Astrocyte of the cerebellum (primary cell): ENCODE measurements at regions not wholly inside any gene's neighbourhood (a gene's known extent, or its start where the extent isn't known, plus 50 kb on each side); places are given as distances from the start of the nearest gene placed in this dataset.

Source experiments
- DNase-seq: peaks from one replicate; pipeline ENCODE4 v3.0.0-alpha.2; 2011; ENCODE audit warnings: low read depth
- H3K4me3 ChIP-seq: 2 replicates; pipeline ENCODE4 v1.5.1; 2011; ENCODE audit warnings: mild to moderate bottlenecking, low read depth, low read length, moderate library complexity
- in situ Hi-C: cut with HindIII; loops from 2 replicates; pipeline ENCODE4 v1.10.0; 2017; ENCODE audit warnings: low sequenced_read_pairs
- TF ChIP-seq, protein P1 (sequence below): IDR thresholded peaks from 2 replicates; pipeline ENCODE4 v1.5.1; 2012; ENCODE audit warnings: low read length, low read depth, moderate library complexity, mild to moderate bottlenecking; ENCODE audit errors: missing control alignments

GRCh38 chr2:180314086-180314485 lies 307.0 kb upstream of the CWC22 start:
- no peak overlapping the region for H3K4me3 ChIP-seq
- TF ChIP-seq, protein P1, sequence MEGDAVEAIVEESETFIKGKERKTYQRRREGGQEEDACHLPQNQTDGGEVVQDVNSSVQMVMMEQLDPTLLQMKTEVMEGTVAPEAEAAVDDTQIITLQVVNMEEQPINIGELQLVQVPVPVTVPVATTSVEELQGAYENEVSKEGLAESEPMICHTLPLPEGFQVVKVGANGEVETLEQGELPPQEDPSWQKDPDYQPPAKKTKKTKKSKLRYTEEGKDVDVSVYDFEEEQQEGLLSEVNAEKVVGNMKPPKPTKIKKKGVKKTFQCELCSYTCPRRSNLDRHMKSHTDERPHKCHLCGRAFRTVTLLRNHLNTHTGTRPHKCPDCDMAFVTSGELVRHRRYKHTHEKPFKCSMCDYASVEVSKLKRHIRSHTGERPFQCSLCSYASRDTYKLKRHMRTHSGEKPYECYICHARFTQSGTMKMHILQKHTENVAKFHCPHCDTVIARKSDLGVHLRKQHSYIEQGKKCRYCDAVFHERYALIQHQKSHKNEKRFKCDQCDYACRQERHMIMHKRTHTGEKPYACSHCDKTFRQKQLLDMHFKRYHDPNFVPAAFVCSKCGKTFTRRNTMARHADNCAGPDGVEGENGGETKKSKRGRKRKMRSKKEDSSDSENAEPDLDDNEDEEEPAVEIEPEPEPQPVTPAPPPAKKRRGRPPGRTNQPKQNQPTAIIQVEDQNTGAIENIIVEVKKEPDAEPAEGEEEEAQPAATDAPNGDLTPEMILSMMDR: no peak
- in situ Hi-C loops: no loop called here
- DNase-seq: no peak

- in situ Hi-C loops: no loop called here
- DNase-seq: no peak
- TF ChIP-seq, protein P1: no peak
- H3K4me3 ChIP-seq: no peak overlapping the region
These were observed 305.4 kb upstream of the CWC22 start for GRCh38 chr2:180312542-180312941.

- DNase-seq: no peak
- TF ChIP-seq, protein P1: no peak
- in situ Hi-C loops: no loop called here
- no peak overlapping the region for H3K4me3 ChIP-seq
These were observed 300.0 kb upstream of the CWC22 start for GRCh38 chr2:180307096-180307495.

GRCh38 chr2:180306346-180306745 lies 299.2 kb upstream of the CWC22 start:
- no peak overlapping the region for H3K4me3 ChIP-seq
- DNase-seq: no peak
- in situ Hi-C loops: no loop called here
- TF ChIP-seq, protein P1: no peak

DNA sequence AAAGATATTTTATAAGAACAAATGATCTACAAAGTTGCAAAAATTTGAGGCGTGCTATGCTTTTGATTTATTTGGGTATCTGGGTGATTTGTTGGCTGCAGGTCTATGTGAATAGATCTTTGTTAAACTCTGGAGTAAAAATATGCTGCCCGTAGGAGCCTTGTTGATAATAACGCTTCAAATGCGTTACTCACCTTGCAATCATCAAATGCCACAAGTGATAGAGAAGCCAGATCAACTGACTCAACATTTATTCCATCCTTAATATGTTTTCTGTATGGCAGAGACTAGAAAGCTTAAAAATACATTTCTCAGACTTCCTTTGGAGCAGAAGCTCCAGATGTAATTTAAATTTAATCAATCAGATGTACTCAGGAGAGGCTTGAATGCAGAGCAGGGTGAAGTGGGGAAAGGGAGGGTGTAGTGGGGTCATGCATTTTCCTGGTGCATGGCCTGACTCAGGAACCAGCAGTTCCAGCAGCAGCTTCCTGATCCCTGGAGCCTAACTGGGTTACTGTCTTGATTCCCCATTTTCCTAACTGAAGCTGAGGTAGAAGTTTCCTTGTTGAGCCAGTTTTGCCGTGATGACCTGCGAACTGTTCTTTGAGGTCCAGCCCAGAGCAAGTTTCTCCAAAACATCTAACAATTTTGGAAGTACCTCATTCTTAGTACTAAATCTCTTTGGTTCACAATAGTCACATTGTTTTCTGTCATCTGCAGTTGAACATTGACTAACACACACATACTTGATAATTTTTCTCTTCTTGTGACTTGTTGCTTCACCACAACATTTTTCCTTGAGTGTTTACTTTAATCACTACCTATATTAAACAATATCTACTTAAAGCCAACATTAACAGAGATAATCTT lies 284.7 kb upstream of the CWC22 start:
- in situ Hi-C loops: no loop called here
- TF ChIP-seq, protein P1: no peak
- no peak overlapping the region for H3K4me3 ChIP-seq
- DNase-seq: no peak

DNA sequence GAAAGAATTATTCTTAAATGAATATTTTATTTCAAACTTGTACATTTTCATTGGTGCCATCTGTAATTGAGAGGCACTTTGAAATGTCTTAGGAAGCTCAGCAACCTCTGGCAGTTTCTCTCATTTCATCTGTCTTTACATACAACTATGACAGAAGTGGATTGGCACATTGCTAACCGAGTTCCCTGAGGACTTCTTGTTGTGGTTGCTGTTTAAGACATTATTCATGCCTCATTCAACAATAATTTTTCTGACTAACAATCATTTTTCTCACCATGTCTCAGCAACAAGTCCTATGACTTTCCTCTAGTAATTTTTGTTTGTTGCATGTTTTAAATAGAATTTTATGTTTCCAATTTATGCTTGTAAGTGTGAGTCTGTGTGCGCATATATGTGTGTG lies 284.0 kb upstream of the CWC22 start:
- no peak overlapping the region for H3K4me3 ChIP-seq
- TF ChIP-seq, protein P1: no peak
- DNase-seq: peak; percentile 19
- in situ Hi-C loops: no loop called here
